Esophagus (tissue), 2 donors: ENCODE measurements at regions not wholly inside any gene's neighbourhood (a gene's known extent, or its start where the extent isn't known, plus 50 kb on each side); places are given as distances from the start of the nearest gene placed in this dataset.

ENCODE experiments used
- H3K27ac ChIP-seq, 2 donors: one replicate each; pipeline ENCODE4 v1.5.1; 2013; ENCODE audit warnings: low read depth in 2 of 2, mild to moderate bottlenecking in 2 of 2, inconsistent platforms in 1 of 2, low read length in 1 of 2, moderate library complexity in 1 of 2
- H3K27me3 ChIP-seq, 2 donors: one replicate each; pipeline ENCODE4 v1.6.1; 2013; ENCODE audit warnings: low read length in 2 of 2, control low read depth in 1 of 2, mild to moderate bottlenecking in 1 of 2; ENCODE audit not compliant: insufficient read depth in 2 of 2, control insufficient read depth in 1 of 2
- H3K36me3 ChIP-seq, 2 donors: one replicate each; pipeline ENCODE4 v1.6.1; 2013; ENCODE audit warnings: low read length in 1 of 2; ENCODE audit not compliant: control insufficient read depth in 2 of 2, insufficient read depth in 2 of 2
- H3K4me1 ChIP-seq, 2 donors: one replicate each; pipeline ENCODE4 v1.6.1; 2013; ENCODE audit warnings: low read length in 1 of 2; ENCODE audit not compliant: control insufficient read depth in 2 of 2, insufficient read depth in 2 of 2
- H3K4me3 ChIP-seq, 2 donors: one replicate each; pipeline ENCODE4 v1.5.1; 2013; ENCODE audit warnings: low read length in 2 of 2, mild to moderate bottlenecking in 2 of 2, low read depth in 1 of 2, moderate library complexity in 1 of 2
- H3K9me3 ChIP-seq, 2 donors: one replicate each; pipeline ENCODE4 v1.6.1; 2013; ENCODE audit warnings: mild to moderate bottlenecking in 2 of 2, low read depth in 1 of 2, low read length in 1 of 2, moderate library complexity in 1 of 2; ENCODE audit not compliant: control insufficient read depth in 2 of 2, insufficient read depth in 1 of 2
- WGBS, 2 donors: extraction: QIAGEN DNeasy Blood & Tissue Kit; methylation state at CpG; one replicate each; pipeline ENCODE4 v1.1.7; 2013; 5-methylcytosine and 5-hydroxymethylcytosine counted together
- donor health status: healthy with polysubstance abuse.
- donor health status: Bipolar disorder and iron deficiency.

DNA sequence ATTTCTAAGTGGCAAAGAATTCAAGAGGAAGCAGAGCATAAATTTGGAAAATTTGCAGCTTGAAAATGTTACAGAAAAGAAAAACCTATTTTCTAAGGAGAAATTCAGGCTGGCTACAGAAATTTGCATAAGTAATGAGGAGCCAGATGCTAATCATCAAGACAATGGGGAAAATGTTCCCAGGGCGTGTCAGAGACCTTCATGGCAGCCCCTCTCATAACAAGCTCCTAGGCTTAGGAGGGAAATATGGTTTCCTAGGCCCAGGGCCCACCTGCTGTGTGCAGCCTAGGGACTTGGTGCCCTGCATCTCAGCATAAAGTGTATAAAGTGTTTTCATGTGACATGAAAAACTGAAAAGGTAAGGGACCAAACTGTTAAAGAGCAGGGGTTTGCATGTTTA, 1796.3 kb upstream of the FLRT2 start:
- no peaks in the 10 kb centered on the region for H3K4me1 ChIP-seq
- no peaks in the 10 kb centered on the region for H3K36me3 ChIP-seq
- H3K27me3 ChIP-seq = no peaks in the 10 kb centered on the region
- no peaks in the 10 kb centered on the region for H3K9me3 ChIP-seq
- no peak overlapping the region for H3K4me3 ChIP-seq
- no peak overlapping the region for H3K27ac ChIP-seq
- 58 to 81% methylated on average over 1 of the region's 1 CpG for WGBS, 2 donors

DNA sequence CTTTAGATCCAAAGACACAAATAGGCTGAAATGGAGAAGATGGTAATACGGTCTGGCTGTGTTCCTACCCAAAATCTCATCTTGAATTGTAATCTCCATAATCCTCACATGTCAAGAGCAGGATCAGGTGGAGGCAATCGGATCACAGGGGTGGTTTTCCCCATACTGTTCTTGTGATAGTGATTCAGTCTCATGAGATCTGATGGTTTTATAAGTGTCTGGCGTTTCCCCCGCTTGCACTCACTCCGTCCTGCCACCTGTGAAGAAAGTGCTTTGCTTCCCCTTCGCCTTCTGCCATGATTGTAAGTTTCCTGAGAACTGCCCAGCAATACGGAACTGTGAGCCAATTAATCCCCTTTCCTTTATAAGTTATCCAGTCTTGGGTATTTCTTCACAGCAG, 1795.5 kb upstream of the FLRT2 start:
- Histone ChIP-seq H3K27me3 (no peaks in the 10 kb centered on the region), H3K9me3 (no peaks in the 10 kb centered on the region), H3K4me1 (no peaks in the 10 kb centered on the region), H3K4me3 (no peak overlapping the region), H3K36me3 (no peaks in the 10 kb centered on the region), H3K27ac (no peak overlapping the region)
- WGBS, 2 donors = 73 to 77% methylated on average over 7 of the region's 7 CpGs

DNA sequence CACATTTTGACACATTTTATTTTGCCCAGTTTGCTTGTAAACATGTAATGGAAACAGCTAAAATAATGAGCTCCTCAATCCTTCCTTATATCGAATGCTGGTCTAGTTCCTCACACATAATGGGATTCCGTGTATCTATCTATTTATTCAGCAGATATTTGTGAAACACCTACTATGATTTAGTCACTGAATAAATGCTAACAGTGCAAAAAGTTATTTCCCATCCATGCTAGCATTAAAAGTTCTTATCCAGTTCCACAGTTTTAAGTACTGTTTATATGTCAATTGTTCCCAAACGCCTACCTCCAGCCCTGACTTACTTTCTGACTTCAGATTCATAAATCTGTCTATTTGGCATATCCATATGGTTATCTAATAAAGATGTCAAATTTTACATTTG, 1788.7 kb upstream of the FLRT2 start:
- Histone ChIP-seq H3K27me3 (no peaks in the 10 kb centered on the region), H3K4me1 (no peaks in the 10 kb centered on the region), H3K9me3 (no peaks in the 10 kb centered on the region), H3K4me3 (no peak overlapping the region), H3K27ac (no peak overlapping the region), H3K36me3 (no peaks in the 10 kb centered on the region)
- 87% methylated on average over 3 of the region's 3 CpGs for WGBS, 2 donors

DNA sequence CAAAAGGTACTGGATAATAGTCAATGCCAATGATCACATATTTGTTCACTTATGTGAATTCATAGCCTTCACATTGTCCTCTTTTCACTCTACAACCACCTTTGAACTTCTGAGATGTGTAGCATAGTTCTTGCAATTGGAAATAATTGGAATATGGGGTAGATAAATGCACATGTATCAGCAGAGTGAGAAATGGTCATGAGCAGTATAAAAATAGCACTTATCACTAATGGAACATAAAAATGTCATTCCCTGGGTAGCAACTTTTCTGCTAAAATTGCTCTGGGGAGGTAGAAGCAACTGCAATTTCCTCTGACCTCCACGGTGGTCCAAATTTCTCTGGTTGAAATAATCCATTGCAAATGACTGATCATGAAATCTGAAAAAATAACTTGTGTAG, 1785.7 kb upstream of the FLRT2 start:
- WGBS, 2 donors = 94% methylated on average over 1 of the region's 1 CpG
- Histone ChIP-seq H3K36me3 (no peaks in the 10 kb centered on the region), H3K9me3 (no peaks in the 10 kb centered on the region), H3K27me3 (no peaks in the 10 kb centered on the region), H3K27ac (no peak overlapping the region), H3K4me1 (no peaks in the 10 kb centered on the region), H3K4me3 (no peak overlapping the region)

DNA sequence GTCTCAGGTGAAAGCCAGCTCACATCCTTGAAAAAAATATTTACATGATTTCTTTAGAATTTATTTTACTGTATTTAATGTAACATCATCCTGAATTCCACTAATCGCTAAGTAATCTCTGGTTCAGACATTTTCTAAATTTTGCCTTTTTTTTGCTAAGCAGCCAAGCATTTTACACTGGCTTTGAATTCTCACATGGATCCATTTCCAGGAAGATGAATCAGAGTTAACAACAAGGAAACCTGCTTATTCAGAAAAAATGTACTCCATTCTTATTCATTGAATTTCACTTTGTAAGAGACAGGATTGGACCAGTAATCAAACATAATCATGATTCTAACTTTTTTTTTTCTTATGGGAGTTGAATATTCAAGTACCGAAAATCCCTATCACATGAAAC, 1785.1 kb upstream of the FLRT2 start:
- Histone ChIP-seq H3K9me3 (no peaks in the 10 kb centered on the region), H3K27ac (no peak overlapping the region), H3K4me1 (no peaks in the 10 kb centered on the region), H3K27me3 (no peaks in the 10 kb centered on the region), H3K36me3 (no peaks in the 10 kb centered on the region), H3K4me3 (no peak overlapping the region)
- 93 to 96% methylated on average over 2 of the region's 2 CpGs for WGBS, 2 donors

DNA sequence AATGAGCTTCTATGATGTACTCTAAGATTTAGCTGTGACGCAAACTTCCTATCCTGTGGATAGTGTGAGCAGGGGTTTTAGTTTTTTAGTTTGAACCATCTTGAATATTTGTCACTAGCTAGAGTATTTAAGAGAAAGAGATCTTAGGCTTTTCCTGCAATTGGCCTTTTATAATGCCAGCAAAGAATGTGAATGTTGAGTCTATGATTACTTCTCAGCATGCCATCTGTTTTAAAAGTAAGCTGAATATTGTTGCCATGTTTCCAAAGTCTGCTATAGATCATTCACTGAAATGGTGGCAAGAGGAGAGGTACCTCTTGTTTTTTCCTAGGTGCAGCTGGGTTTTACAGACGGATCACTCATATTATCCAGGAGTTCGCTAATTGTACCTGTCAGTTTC, 1783.6 kb upstream of the FLRT2 start:
- 91 to 96% methylated on average over 3 of the region's 3 CpGs for WGBS, 2 donors
- Histone ChIP-seq H3K9me3 (no peaks in the 10 kb centered on the region), H3K4me1 (no peaks in the 10 kb centered on the region), H3K4me3 (no peak overlapping the region), H3K27me3 (no peaks in the 10 kb centered on the region), H3K27ac (no peak overlapping the region), H3K36me3 (no peaks in the 10 kb centered on the region)

DNA sequence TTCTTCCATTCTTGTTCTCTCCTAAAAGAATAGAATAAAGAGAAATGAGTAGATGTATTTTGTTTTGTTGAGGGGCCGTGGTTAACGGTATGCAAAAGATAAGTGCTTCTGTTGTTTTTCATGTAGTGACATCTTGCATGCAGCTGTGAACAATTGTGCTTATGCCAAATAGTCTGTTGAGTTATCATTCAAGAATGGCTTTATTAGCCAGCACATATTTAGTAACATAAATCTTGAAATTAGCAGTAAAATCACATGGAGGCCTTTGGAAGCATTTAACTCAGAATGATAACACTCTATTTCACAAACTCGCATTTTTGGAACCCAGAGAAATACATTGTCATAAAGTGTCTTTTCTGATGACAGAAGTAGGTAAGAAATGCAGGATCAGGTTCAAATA, 1772.0 kb upstream of the FLRT2 start:
- H3K4me1 ChIP-seq = no peaks in the 10 kb centered on the region
- no peak overlapping the region for H3K4me3 ChIP-seq
- 65 to 81% methylated on average over 3 of the region's 3 CpGs for WGBS, 2 donors
- no peaks in the 10 kb centered on the region for H3K9me3 ChIP-seq
- H3K27me3 ChIP-seq = no peaks in the 10 kb centered on the region
- H3K27ac ChIP-seq = no peak overlapping the region
- H3K36me3 ChIP-seq = no peaks in the 10 kb centered on the region

DNA sequence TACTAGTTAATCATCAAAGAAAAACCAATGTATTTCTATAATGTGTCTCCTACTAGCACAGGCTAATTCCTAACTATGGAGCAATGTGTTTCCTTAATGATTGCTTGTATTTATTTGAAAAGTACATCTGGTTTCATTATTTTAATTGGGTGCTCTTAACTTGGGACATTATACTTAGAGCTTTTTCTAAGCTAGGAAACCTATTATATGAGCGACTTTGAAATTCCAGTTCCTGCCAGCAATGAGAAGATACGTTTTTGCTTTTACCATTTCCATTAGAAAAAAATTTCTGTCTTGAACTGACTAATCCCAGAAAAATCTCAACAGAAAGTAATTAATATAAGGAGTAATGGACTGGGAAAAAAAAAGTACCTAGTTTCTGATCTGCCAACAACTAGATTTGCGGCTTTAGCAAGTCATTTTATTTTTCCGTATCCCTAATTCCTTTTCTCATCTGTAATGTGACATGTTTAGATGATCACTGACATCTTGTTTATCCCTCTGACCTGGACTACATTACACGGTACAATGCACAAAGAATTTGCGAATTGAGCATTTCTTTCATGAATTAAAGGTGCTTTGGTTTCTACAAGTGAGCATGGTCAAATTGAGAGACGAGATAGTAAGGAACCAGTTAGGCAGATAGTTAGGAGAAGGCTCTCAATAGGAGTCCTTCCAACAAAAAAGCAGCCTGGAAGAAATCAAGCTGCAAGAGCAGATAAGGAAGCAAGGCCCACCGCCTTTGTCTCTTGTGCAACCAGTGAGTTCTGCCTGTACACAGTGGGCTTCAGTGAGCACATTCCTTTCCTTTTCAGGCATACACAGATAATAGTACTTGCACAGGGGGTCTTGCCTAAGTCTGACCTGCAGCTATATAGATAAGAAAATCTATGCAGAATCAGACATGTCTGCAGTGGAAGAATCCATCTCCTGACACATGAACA, 1765.0 kb upstream of the FLRT2 start:
- no peaks in the 10 kb centered on the region for H3K36me3 ChIP-seq
- no peaks in the 10 kb centered on the region for H3K27me3 ChIP-seq
- no peak overlapping the region for H3K27ac ChIP-seq
- WGBS, 2 donors = 75 to 78% methylated on average over 8 of the region's 8 CpGs
- no peak overlapping the region for H3K4me3 ChIP-seq
- H3K4me1 ChIP-seq = no peaks in the 10 kb centered on the region
- H3K9me3 ChIP-seq = no peaks in the 10 kb centered on the region

DNA sequence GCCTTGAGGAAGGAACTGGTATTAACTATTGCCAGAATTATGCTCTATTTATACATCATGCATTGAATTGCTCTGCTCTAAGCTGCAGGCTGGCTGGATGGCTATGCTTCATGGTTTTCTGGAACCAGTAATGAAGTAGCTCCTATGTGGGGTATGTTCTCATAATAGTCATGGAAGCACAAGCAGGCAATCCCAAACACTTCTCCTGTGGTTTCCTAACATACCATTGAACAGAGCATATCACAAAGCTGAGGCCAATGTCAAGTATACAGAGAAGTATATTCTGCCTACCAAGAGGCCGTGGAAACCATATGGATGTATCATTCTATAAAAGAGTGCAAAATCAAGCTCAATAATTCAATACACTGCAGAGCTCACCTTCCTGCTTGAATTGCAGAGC, 1752.4 kb upstream of the FLRT2 start:
- Histone ChIP-seq H3K4me1 (no peaks in the 10 kb centered on the region), H3K27ac (no peak overlapping the region), H3K27me3 (no peaks in the 10 kb centered on the region), H3K9me3 (peaks cover 0 to 3% of the 10 kb centered on the region in 2 donors), H3K4me3 (no peak overlapping the region), H3K36me3 (no peaks in the 10 kb centered on the region)
- WGBS, 2 donors = 90 to 97% methylated on average over 1 of the region's 1 CpG

DNA sequence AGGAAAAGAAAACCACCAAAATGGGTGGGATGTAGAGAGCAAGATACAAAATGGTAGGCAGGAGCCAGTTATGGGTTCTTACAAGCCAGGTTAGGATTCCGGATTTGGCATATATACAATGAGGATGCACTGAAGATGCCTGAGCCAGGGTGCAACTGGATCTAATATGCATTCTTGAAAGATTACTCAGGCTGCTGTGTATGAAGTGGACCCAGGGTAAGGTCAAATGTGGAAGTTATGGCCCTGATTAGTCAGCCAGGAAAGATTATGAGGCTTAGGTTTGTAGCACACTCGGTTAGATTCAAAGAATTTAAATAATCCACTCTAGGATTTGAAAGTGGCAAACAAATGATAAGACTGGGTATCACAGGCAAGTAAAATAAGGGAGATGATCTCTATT, 1750.7 kb upstream of the FLRT2 start:
- no peaks in the 10 kb centered on the region for H3K36me3 ChIP-seq
- 55% methylated on average over 2 of the region's 2 CpGs for WGBS, 2 donors
- no peaks in the 10 kb centered on the region for H3K4me1 ChIP-seq
- peaks cover 0 to 3% of the 10 kb centered on the region in 2 donors for H3K9me3 ChIP-seq
- no peak overlapping the region for H3K27ac ChIP-seq
- no peak overlapping the region for H3K4me3 ChIP-seq
- no peaks in the 10 kb centered on the region for H3K27me3 ChIP-seq
